ENCODE measurements at regions not wholly inside any gene's neighbourhood (a gene's known extent, or its start where the extent isn't known, plus 50 kb on each side); places are given as distances from the start of the nearest gene placed in this dataset.

- DNase-seq, result no peak
These were observed 588.6 kb upstream of the GRAMD2B start for GRCh38 chr5:125834438-125835115.

- DNase-seq, result no peak
These were observed 587.7 kb upstream of the GRAMD2B start for GRCh38 chr5:125835293-125836172.

GRCh38 chr5:125836256-125836655 is 587.0 kb upstream of the GRAMD2B start:
- no peak for DNase-seq

- DNase-seq, result no peak
These were observed 585.3 kb upstream of the GRAMD2B start for GRCh38 chr5:125837866-125838265.

GRCh38 chr5:125847561-125847960 is 575.6 kb upstream of the GRAMD2B start:
- no peak for DNase-seq

- no peak for DNase-seq
These were observed 574.5 kb upstream of the GRAMD2B start for GRCh38 chr5:125848751-125849150.

GRCh38 chr5:125856949-125857348 is 566.3 kb upstream of the GRAMD2B start:
- no peak for DNase-seq

- DNase-seq, result no peak
These were observed 559.6 kb upstream of the GRAMD2B start for GRCh38 chr5:125863579-125863978.

- no peak for DNase-seq
These were observed 557.9 kb upstream of the GRAMD2B start for GRCh38 chr5:125865166-125865815.

GRCh38 chr5:125868036-125868435 is 555.2 kb upstream of the GRAMD2B start:
- no peak for DNase-seq

GRCh38 chr5:125870256-125870655 is 553.0 kb upstream of the GRAMD2B start:
- no peak for DNase-seq

- DNase-seq, result no peak
These were observed 549.2 kb upstream of the GRAMD2B start for GRCh38 chr5:125874057-125874456.

GRCh38 chr5:125874717-125875116 is 548.5 kb upstream of the GRAMD2B start:
- no peak for DNase-seq

GRCh38 chr5:125877248-125877647 is 546.0 kb upstream of the GRAMD2B start:
- no peak for DNase-seq

- DNase-seq, result no peak
These were observed 541.1 kb upstream of the GRAMD2B start for GRCh38 chr5:125882061-125882460.

GRCh38 chr5:125883223-125883622 is 540.0 kb upstream of the GRAMD2B start:
- DNase-seq, result no peak

GRCh38 chr5:125888358-125888757 is 534.9 kb upstream of the GRAMD2B start:
- DNase-seq, result no peak

GRCh38 chr5:125890511-125890931 is 532.7 kb upstream of the GRAMD2B start:
- no peak for DNase-seq

- no peak for DNase-seq
These were observed 532.0 kb upstream of the GRAMD2B start for GRCh38 chr5:125891061-125891725.

GRCh38 chr5:125894383-125894782 is 528.8 kb upstream of the GRAMD2B start:
- no peak for DNase-seq

- DNase-seq, result no peak
These were observed 526.8 kb upstream of the GRAMD2B start for GRCh38 chr5:125896368-125896767.

- no peak for DNase-seq
These were observed 526.1 kb upstream of the GRAMD2B start for GRCh38 chr5:125897089-125897488.

GRCh38 chr5:125898851-125899405 is 524.3 kb upstream of the GRAMD2B start:
- no peak for DNase-seq

All from central memory CD4-positive, alpha-beta T cell (primary cell).